WTC11 (cell line): ENCODE measurements at regions not wholly inside any gene's neighbourhood (a gene's known extent, or its start where the extent isn't known, plus 50 kb on each side); places are given as distances from the start of the nearest gene placed in this dataset.

Experiments used
- ATAC-seq: fragments of 200-7000 bp; cut with Tn5 transposase; 2 replicates; pipeline ENCODE4 v1.10.0; 2021; ENCODE audit warnings: mild to moderate bottlenecking, moderate library complexity
- CTCF ChIA-PET: fragments of 300-600 bp; sonication (Branson Sonifier 250); formaldehyde crosslinking; loops from one replicate; lab custom pipeline; 2021; ENCODE audit warnings: antibody characterized with exemption; lab: Charles Lee
- POLR2A ChIA-PET: fragments of 350-600 bp; sonication (Branson Sonifier 250); formaldehyde crosslinking; loops from one replicate; lab custom pipeline; 2021; ENCODE audit warnings: antibody characterized with exemption; lab: Charles Lee
- DNase-seq: peaks from one replicate; pipeline ENCODE4 v3.0.0; 2021; ENCODE audit warnings: low spot score
- H3K27ac Mint-ChIP-seq: 2 replicates; pipeline ENCODE4 v1.8.0; 2021; ENCODE audit warnings: mixed read lengths
- H3K27me3 Mint-ChIP-seq: 2 replicates; pipeline ENCODE4 v1.8.0; 2021; ENCODE audit warnings: low read depth, mild to moderate bottlenecking, moderate library complexity, mixed read lengths
- H3K36me3 Mint-ChIP-seq: 2 replicates; pipeline ENCODE4 v1.8.0; 2021; ENCODE audit warnings: mixed read lengths
- H3K4me1 Mint-ChIP-seq: 2 replicates; pipeline ENCODE4 v1.8.0; 2022; ENCODE audit warnings: mixed read lengths
- H3K4me3 Mint-ChIP-seq: 2 replicates; pipeline ENCODE4 v1.8.0; 2021; ENCODE audit warnings: mild to moderate bottlenecking, moderate library complexity, mixed read lengths
- H3K9me3 Mint-ChIP-seq: 2 replicates; pipeline ENCODE4 v1.8.0; 2021; ENCODE audit warnings: mixed read lengths
- CBFB ChIP-seq: sonication (generic); formaldehyde crosslinking; IDR thresholded peaks from 2 replicates; pipeline ENCODE4 v1.8.1; 2022; ENCODE audit warnings: mild to moderate bottlenecking, low read depth, missing genetic modification reagents
- CDX4 ChIP-seq: fragments of 250-450 bp; sonication (Bioruptor Pico); IDR thresholded peaks from 2 replicates; pipeline ENCODE4 v1.9.0; 2021; ENCODE audit warnings: moderate library complexity, mild to moderate bottlenecking, inconsistent platforms, borderline replicate concordance
- E2F4 ChIP-seq: sonication (generic); formaldehyde crosslinking; IDR thresholded peaks from 2 replicates; pipeline ENCODE4 v1.8.1; 2022; ENCODE audit warnings: low read depth, mild to moderate bottlenecking, moderate library complexity, missing genetic modification reagents, borderline replicate concordance
- FOXP4 ChIP-seq: sonication (generic); formaldehyde crosslinking; IDR thresholded peaks from 2 replicates; pipeline ENCODE4 v1.8.0; 2022; ENCODE audit warnings: mild to moderate bottlenecking, missing genetic modification reagents
- HMGXB4 ChIP-seq: sonication (generic); formaldehyde crosslinking; IDR thresholded peaks from 2 replicates; pipeline ENCODE4 v1.8.1; 2023; ENCODE audit warnings: mild to moderate bottlenecking, moderate library complexity, missing genetic modification reagents
- MAX ChIP-seq: sonication (generic); formaldehyde crosslinking; IDR thresholded peaks from 2 replicates; pipeline ENCODE4 v1.8.0; 2022; ENCODE audit warnings: mild to moderate bottlenecking, missing genetic modification reagents
- PRDM15 ChIP-seq: sonication (generic); formaldehyde crosslinking; IDR thresholded peaks from 2 replicates; pipeline ENCODE4 v1.8.0; 2022; ENCODE audit warnings: missing genetic modification reagents
- RELA ChIP-seq: sonication (generic); formaldehyde crosslinking; IDR thresholded peaks from 2 replicates; pipeline ENCODE4 v1.8.1; 2022; ENCODE audit warnings: missing genetic modification reagents, mild to moderate bottlenecking, borderline replicate concordance
- SOX15 ChIP-seq: fragments of 250-450 bp; sonication (Bioruptor Pico); IDR thresholded peaks from 2 replicates; pipeline ENCODE4 v1.9.0; 2021; ENCODE audit warnings: mild to moderate bottlenecking
- STAT6 ChIP-seq: sonication (generic); formaldehyde crosslinking; conservative IDR thresholded peaks from 2 replicates; pipeline ENCODE4 v1.8.1; 2023; ENCODE audit warnings: mild to moderate bottlenecking, low read depth, missing genetic modification reagents, moderate library complexity
- TCF7 ChIP-seq: sonication (generic); formaldehyde crosslinking; IDR thresholded peaks from 2 replicates; pipeline ENCODE4 v1.8.0; 2022; ENCODE audit warnings: mild to moderate bottlenecking, low read depth, missing genetic modification reagents, moderate library complexity
- TEAD1 ChIP-seq: sonication (generic); formaldehyde crosslinking; IDR thresholded peaks from 2 replicates; pipeline ENCODE4 v1.8.0; 2022; ENCODE audit warnings: mild to moderate bottlenecking, missing genetic modification reagents
- USF2 ChIP-seq: sonication (generic); formaldehyde crosslinking; IDR thresholded peaks from 2 replicates; pipeline ENCODE4 v1.8.1; 2023; ENCODE audit warnings: mild to moderate bottlenecking, missing genetic modification reagents, moderate library complexity
- ZMAT4 ChIP-seq: fragments of 250-450 bp; sonication (Bioruptor Pico); IDR thresholded peaks from 2 replicates; pipeline ENCODE4 v1.9.0; 2021; ENCODE audit warnings: mild to moderate bottlenecking
- ZNF281 ChIP-seq: sonication (generic); formaldehyde crosslinking; IDR thresholded peaks from 2 replicates; pipeline ENCODE4 v1.8.0; 2023; ENCODE audit warnings: mild to moderate bottlenecking, missing genetic modification reagents
- ZNF317 ChIP-seq: sonication (generic); formaldehyde crosslinking; IDR thresholded peaks from 2 replicates; pipeline ENCODE4 v1.8.1; 2023; ENCODE audit warnings: low read depth, mild to moderate bottlenecking, moderate library complexity, missing genetic modification reagents, borderline replicate concordance
- ZNF416 ChIP-seq: fragments of 250-450 bp; sonication (Bioruptor Pico); IDR thresholded peaks from 2 replicates; pipeline ENCODE4 v1.9.0; 2021; ENCODE audit warnings: mild to moderate bottlenecking, inconsistent platforms
- ZNF671 ChIP-seq: fragments of 250-450 bp; sonication (Bioruptor Pico); IDR thresholded peaks from 2 replicates; pipeline ENCODE4 v1.8.0; 2021; ENCODE audit warnings: mild to moderate bottlenecking

- POLR2A ChIA-PET = no interaction called here
- Mint-ChIP-seq H3K27ac (no peak overlapping the region), H3K4me3 (no peak overlapping the region), H3K9me3 (no peaks in the 10 kb centered on the region), H3K36me3 (no peaks in the 10 kb centered on the region), H3K4me1 (peaks cover 29% of the 10 kb centered on the region), H3K27me3 (no peaks in the 10 kb centered on the region)
- no peak for DNase-seq
- no peak for ATAC-seq
- CTCF ChIA-PET = interaction anchor here (0.8 kb wide), 1 partner anchor 672 kb away, joined by 3 read pairs; no protein-coding TSS in a partner anchor
- TF ChIP-seq ZNF281 (no peak), CBFB (CRISPR knock-in tag) (no peak), ZNF317 (no peak), CDX4 (CRISPR knock-in tag) (no peak), ZNF416 (CRISPR knock-in tag) (no peak), PRDM15 (CRISPR knock-in tag) (no peak), SOX15 (CRISPR knock-in tag) (no peak), STAT6 (CRISPR knock-in tag) (no peak), MAX (CRISPR knock-in tag) (no peak), TEAD1 (CRISPR knock-in tag) (no peak), TCF7 (CRISPR knock-in tag) (no peak)
Measured at GRCh38 chr3:117443014-117443413, 733.4 kb downstream of the TUSC7 start.

GRCh38 chr3:117444175-117444574, 734.6 kb downstream of the TUSC7 start:
- ChIA-PET POLR2A (no interaction called here), CTCF (interaction anchor here (1.0 kb wide), 1 partner anchor 455 kb away, joined by 3 read pairs; no protein-coding TSS in a partner anchor)
- H3K9me3 Mint-ChIP-seq = no peaks in the 10 kb centered on the region
- H3K27ac Mint-ChIP-seq = no peak overlapping the region
- ATAC-seq (no peak), DNase-seq (peak; percentile 12)
- H3K27me3 Mint-ChIP-seq = no peaks in the 10 kb centered on the region
- no peaks in the 10 kb centered on the region for H3K36me3 Mint-ChIP-seq
- peaks cover 22% of the 10 kb centered on the region for H3K4me1 Mint-ChIP-seq
- H3K4me3 Mint-ChIP-seq = no peak overlapping the region
- TF ChIP-seq HMGXB4 (CRISPR knock-in tag) = no peak
- TF ChIP-seq ZMAT4 (CRISPR knock-in tag) = no peak
- no peak for TF ChIP-seq E2F4 (CRISPR knock-in tag)
- no peak for TF ChIP-seq FOXP4 (CRISPR knock-in tag)
- no peak for TF ChIP-seq RELA
- TF ChIP-seq USF2 (CRISPR knock-in tag) = no peak
- TF ChIP-seq ZNF671 (CRISPR knock-in tag) = no peak
